ENCODE measurements at regions not wholly inside any gene's neighbourhood (a gene's known extent, or its start where the extent isn't known, plus 50 kb on each side); places are given as distances from the start of the nearest gene placed in this dataset.

DNA sequence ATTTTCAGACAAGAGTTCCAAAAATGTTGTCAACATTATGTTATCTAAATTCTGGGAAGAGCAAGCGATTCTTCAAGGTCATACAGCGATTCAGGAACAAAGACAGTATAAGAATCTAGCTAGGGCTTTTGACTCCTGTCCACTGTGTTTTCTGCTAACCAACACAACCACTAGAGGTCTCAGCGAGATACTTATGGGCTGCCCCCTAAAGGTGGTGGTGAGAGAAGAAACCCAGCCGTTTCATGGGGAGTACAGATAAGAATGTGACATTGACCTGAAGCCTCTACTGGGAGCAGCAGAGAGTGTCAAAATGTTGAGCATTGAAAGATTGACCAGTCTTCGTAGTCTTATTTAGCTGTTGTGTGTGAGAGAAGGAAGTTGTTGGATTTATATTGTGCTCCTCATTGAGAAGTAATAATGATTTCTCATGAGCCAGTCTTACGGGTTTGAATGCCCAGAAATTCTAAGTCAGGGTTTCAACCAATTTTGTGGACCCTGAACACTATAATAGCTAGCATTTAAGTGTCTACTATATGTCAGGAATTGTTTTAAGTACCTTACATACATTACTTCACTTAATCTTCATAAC, 168.3 kb downstream of the SPRY1 start:
- Mint-ChIP-seq H3K27me3 (ENCODE audit: low read depth) (no peaks in the 10 kb centered on the region; the same call in 1 of the 2 replicates), H3K4me1 (peaks cover 22% of the 10 kb centered on the region), H3K36me3 (peaks cover 19% of the 10 kb centered on the region), H3K9me3 (peaks cover 26% of the 10 kb centered on the region), H3K27ac (no peak overlapping the region), H3K4me3 (no peak overlapping the region)
- DNase-seq (ENCODE audit: low spot score) = peak; percentile 63
- POLR2A ChIA-PET = interaction anchor here (0.6 to 1.1 kb wide), 2 partner anchors 13 to 166 kb away, joined by 3 read pairs; no protein-coding TSS in a partner anchor
- ATAC-seq = peak; percentile 99
- CTCF ChIA-PET = interaction anchor here (0.6 to 2.4 kb wide), 33 partner anchors 9 to 218 kb away, joined by 3 to 10 read pairs (median 4); no protein-coding TSS in a partner anchor
- 0 out of 2 replicates have a peak, but pooled peaks have one; percentile 23 for TF ChIP-seq GABPB1 (CRISPR knock-in tag; IDR thresholded peaks at IDR 0.05)
- peak; percentile 51 for TF ChIP-seq ZNF423 (CRISPR knock-in tag; IDR thresholded peaks at IDR 0.05)
- no peak for TF ChIP-seq SMAD4 (CRISPR knock-in tag; IDR thresholded peaks at IDR 0.05)
- no peak for TF ChIP-seq RELA (CRISPR knock-in tag; IDR thresholded peaks at IDR 0.05; ENCODE audit: borderline replicate concordance)
- TF ChIP-seq, protein P1, sequence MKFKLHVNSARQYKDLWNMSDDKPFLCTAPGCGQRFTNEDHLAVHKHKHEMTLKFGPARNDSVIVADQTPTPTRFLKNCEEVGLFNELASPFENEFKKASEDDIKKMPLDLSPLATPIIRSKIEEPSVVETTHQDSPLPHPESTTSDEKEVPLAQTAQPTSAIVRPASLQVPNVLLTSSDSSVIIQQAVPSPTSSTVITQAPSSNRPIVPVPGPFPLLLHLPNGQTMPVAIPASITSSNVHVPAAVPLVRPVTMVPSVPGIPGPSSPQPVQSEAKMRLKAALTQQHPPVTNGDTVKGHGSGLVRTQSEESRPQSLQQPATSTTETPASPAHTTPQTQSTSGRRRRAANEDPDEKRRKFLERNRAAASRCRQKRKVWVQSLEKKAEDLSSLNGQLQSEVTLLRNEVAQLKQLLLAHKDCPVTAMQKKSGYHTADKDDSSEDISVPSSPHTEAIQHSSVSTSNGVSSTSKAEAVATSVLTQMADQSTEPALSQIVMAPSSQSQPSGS (CRISPR knock-in tag; IDR thresholded peaks at IDR 0.05; ENCODE audit: borderline replicate concordance, low read depth) = no peak
- TF ChIP-seq, protein P2, sequence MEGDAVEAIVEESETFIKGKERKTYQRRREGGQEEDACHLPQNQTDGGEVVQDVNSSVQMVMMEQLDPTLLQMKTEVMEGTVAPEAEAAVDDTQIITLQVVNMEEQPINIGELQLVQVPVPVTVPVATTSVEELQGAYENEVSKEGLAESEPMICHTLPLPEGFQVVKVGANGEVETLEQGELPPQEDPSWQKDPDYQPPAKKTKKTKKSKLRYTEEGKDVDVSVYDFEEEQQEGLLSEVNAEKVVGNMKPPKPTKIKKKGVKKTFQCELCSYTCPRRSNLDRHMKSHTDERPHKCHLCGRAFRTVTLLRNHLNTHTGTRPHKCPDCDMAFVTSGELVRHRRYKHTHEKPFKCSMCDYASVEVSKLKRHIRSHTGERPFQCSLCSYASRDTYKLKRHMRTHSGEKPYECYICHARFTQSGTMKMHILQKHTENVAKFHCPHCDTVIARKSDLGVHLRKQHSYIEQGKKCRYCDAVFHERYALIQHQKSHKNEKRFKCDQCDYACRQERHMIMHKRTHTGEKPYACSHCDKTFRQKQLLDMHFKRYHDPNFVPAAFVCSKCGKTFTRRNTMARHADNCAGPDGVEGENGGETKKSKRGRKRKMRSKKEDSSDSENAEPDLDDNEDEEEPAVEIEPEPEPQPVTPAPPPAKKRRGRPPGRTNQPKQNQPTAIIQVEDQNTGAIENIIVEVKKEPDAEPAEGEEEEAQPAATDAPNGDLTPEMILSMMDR (IDR thresholded peaks at IDR 0.05) = peak; percentile 55; the same call in 1 of the 2 replicates
- no peak for TF ChIP-seq GRHL2 (CRISPR knock-in tag; IDR thresholded peaks at IDR 0.05; ENCODE audit: insufficient replicate concordance, severe bottlenecking)

DNA sequence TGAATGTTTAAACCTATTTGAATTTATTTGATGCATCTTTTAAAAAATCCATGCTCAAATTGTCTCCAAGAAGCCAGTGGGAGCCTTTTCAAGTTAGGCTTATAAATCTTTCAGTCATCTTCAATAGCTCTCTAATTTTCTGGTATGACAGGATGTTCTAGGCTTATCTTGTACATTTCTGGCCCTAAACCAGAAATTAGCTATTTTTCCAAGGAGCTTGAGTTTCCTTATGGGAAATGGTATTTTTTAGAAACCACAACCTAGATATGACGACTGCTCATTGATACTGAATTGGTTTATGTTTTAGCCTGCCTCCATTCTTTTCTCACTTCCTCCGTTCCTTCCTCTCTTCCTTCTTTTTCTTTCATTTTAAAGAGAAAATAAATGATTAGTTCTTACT, 172.3 kb downstream of the SPRY1 start:
- H3K27ac Mint-ChIP-seq = no peak overlapping the region
- no peaks in the 10 kb centered on the region; the same call in 1 of the 2 replicates for H3K27me3 Mint-ChIP-seq (ENCODE audit: low read depth)
- TF ChIP-seq ZNF416 (CRISPR knock-in tag; IDR thresholded peaks at IDR 0.05) = no peak
- TF ChIP-seq, protein P3, sequence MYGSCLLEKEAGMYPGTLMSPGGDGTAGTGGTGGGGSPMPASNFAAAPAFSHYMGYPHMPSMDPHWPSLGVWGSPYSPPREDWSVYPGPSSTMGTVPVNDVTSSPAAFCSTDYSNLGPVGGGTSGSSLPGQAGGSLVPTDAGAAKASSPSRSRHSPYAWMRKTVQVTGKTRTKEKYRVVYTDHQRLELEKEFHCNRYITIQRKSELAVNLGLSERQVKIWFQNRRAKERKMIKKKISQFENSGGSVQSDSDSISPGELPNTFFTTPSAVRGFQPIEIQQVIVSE (CRISPR knock-in tag; IDR thresholded peaks at IDR 0.05; ENCODE audit: borderline replicate concordance) = no peak
- TF ChIP-seq, protein P1 (CRISPR knock-in tag; IDR thresholded peaks at IDR 0.05; ENCODE audit: borderline replicate concordance, low read depth) = no peak
- TF ChIP-seq, protein P4, sequence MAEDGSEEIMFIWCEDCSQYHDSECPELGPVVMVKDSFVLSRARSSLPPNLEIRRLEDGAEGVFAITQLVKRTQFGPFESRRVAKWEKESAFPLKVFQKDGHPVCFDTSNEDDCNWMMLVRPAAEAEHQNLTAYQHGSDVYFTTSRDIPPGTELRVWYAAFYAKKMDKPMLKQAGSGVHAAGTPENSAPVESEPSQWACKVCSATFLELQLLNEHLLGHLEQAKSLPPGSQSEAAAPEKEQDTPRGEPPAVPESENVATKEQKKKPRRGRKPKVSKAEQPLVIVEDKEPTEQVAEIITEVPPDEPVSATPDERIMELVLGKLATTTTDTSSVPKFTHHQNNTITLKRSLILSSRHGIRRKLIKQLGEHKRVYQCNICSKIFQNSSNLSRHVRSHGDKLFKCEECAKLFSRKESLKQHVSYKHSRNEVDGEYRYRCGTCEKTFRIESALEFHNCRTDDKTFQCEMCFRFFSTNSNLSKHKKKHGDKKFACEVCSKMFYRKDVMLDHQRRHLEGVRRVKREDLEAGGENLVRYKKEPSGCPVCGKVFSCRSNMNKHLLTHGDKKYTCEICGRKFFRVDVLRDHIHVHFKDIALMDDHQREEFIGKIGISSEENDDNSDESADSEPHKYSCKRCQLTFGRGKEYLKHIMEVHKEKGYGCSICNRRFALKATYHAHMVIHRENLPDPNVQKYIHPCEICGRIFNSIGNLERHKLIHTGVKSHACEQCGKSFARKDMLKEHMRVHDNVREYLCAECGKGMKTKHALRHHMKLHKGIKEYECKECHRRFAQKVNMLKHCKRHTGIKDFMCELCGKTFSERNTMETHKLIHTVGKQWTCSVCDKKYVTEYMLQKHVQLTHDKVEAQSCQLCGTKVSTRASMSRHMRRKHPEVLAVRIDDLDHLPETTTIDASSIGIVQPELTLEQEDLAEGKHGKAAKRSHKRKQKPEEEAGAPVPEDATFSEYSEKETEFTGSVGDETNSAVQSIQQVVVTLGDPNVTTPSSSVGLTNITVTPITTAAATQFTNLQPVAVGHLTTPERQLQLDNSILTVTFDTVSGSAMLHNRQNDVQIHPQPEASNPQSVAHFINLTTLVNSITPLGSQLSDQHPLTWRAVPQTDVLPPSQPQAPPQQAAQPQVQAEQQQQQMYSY (CRISPR knock-in tag; IDR thresholded peaks at IDR 0.05) = no peak
- TF ChIP-seq, protein P2 (IDR thresholded peaks at IDR 0.05) = no peak
- no peak for ATAC-seq
- CTCF ChIA-PET = no interaction called here
- DNase-seq (ENCODE audit: low spot score) = no peak
- peaks cover 27% of the 10 kb centered on the region for H3K9me3 Mint-ChIP-seq
- POLR2A ChIA-PET = no interaction called here
- peaks cover 19% of the 10 kb centered on the region for H3K36me3 Mint-ChIP-seq
- H3K4me3 Mint-ChIP-seq = no peak overlapping the region
- peaks cover 11% of the 10 kb centered on the region for H3K4me1 Mint-ChIP-seq

Data from WTC11 (cell line).